ENCODE measurements at regions not wholly inside any gene's neighbourhood (a gene's known extent, or its start where the extent isn't known, plus 50 kb on each side); places are given as distances from the start of the nearest gene placed in this dataset.
A peak's percentile ranks its signal among the peaks of the same experiment; 100 is the strongest.

GRCh38 chr14:31978423-31978822, 98.7 kb upstream of the ARHGAP5 start:
- no peak for TF ChIP-seq CTCF (IDR thresholded peaks at IDR 0.05; ENCODE audit: borderline replicate concordance)
- Histone ChIP-seq H3K27ac (replicated peaks) (no peak overlapping the region), H3K4me3 (no peak overlapping the region), H3K9me3 (replicated peaks) (peaks cover 35% of the 10 kb centered on the region), H3K27me3 (ENCODE audit: low read depth) (no peaks in the 10 kb centered on the region), H3K4me1 (peaks cover 7% of the 10 kb centered on the region), H3K36me3 (peaks cover 11% of the 10 kb centered on the region)
- DNase-seq = no peak
- intact Hi-C loops (cut with micrococcal nuclease) = no loop called here

- no peak for DNase-seq
- Histone ChIP-seq H3K27me3 (ENCODE audit: low read depth) (no peaks in the 10 kb centered on the region), H3K27ac (replicated peaks) (no peak overlapping the region), H3K4me1 (peaks cover 7% of the 10 kb centered on the region), H3K9me3 (replicated peaks) (peaks cover 43% of the 10 kb centered on the region), H3K4me3 (no peak overlapping the region), H3K36me3 (no peaks in the 10 kb centered on the region)
- TF ChIP-seq CTCF (IDR thresholded peaks at IDR 0.05; ENCODE audit: borderline replicate concordance) = no peak
- intact Hi-C loops (cut with micrococcal nuclease) = no loop called here
These were observed 94.5 kb upstream of the ARHGAP5 start for GRCh38 chr14:31982642-31983041.

GRCh38 chr14:31986405-31986804, 90.7 kb upstream of the ARHGAP5 start:
- H3K27me3 ChIP-seq (ENCODE audit: low read depth) = no peaks in the 10 kb centered on the region
- no peak for DNase-seq
- peaks cover 43% of the 10 kb centered on the region for H3K9me3 ChIP-seq (replicated peaks)
- H3K36me3 ChIP-seq = no peaks in the 10 kb centered on the region
- no peak overlapping the region for H3K27ac ChIP-seq (replicated peaks)
- H3K4me1 ChIP-seq = peaks cover 35% of the 10 kb centered on the region
- no peak overlapping the region for H3K4me3 ChIP-seq
- no peak for TF ChIP-seq CTCF (IDR thresholded peaks at IDR 0.05; ENCODE audit: borderline replicate concordance)
- intact Hi-C loops (cut with micrococcal nuclease) = no loop called here

GRCh38 chr14:31987721-31988120, 89.4 kb upstream of the ARHGAP5 start:
- peaks cover 42% of the 10 kb centered on the region for H3K4me1 ChIP-seq
- no peak overlapping the region for H3K4me3 ChIP-seq
- H3K27me3 ChIP-seq (ENCODE audit: low read depth) = no peaks in the 10 kb centered on the region
- H3K27ac ChIP-seq (replicated peaks) = peak overlapping the region; percentile 21
- no peak for TF ChIP-seq CTCF (IDR thresholded peaks at IDR 0.05; ENCODE audit: borderline replicate concordance)
- intact Hi-C loops (cut with micrococcal nuclease) = no loop called here
- no peaks in the 10 kb centered on the region for H3K36me3 ChIP-seq
- no peak for DNase-seq
- peaks cover 31% of the 10 kb centered on the region for H3K9me3 ChIP-seq (replicated peaks)

GRCh38 chr14:31988244-31988643, 88.9 kb upstream of the ARHGAP5 start:
- peak overlapping the region; percentile 21 for H3K27ac ChIP-seq (replicated peaks)
- TF ChIP-seq CTCF (IDR thresholded peaks at IDR 0.05; ENCODE audit: borderline replicate concordance) = no peak
- intact Hi-C loops (cut with micrococcal nuclease) = no loop called here
- H3K4me3 ChIP-seq = no peak overlapping the region
- DNase-seq = no peak
- H3K4me1 ChIP-seq = peaks cover 47% of the 10 kb centered on the region
- no peaks in the 10 kb centered on the region for H3K36me3 ChIP-seq
- no peaks in the 10 kb centered on the region for H3K27me3 ChIP-seq (ENCODE audit: low read depth)
- peaks cover 26% of the 10 kb centered on the region for H3K9me3 ChIP-seq (replicated peaks)

All from left ventricle myocardium inferior (tissue), 1 donor.